ENCODE measurements at regions not wholly inside any gene's neighbourhood (a gene's known extent, or its start where the extent isn't known, plus 50 kb on each side); places are given as distances from the start of the nearest gene placed in this dataset.
"Not testable (repeated sequence)": the region's sequence is repeated elsewhere in the genome, so short reads cannot be mapped to it uniquely, and the experiment has no call there.

DNA sequence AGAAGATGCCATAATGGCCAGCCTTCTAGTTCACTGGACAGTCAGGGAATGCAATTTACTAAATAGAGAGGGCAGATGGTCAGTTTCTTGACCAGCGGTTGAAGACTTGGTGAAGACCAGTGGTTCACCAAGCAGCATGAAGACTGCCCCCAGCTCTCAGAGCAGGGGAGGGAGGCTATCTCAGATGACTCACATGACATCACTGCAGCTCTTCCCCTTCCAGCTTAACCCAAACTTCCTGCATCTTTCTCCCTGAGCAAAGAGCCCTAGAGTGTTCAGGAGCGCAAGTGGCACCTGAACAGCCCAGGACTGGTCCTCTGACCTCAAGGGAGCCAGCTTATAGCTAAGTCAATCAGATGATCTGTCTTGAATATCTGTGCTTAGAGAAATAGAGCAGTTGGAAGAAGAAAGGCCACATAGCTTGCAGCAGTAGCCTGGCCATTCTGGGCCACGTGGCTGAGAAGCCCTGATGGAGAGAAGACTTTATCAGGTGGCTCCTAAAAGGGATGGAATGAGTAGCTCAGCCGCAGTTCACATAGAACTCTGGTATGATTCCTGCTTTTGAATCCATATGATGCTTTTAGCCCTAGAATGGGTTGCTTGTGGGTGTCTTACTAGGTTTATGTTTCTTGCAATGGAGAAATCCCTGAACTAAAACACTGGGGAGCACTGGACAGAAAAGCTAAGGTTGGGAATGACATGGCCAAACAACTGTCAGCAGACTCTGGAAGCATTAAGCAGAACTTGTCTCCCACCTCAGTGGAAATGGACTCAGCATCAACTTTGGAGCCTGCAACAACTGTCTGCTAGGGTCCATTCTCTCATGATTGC is 392.1 kb upstream of the CCL2 start:
- no peak for DNase-seq

DNA sequence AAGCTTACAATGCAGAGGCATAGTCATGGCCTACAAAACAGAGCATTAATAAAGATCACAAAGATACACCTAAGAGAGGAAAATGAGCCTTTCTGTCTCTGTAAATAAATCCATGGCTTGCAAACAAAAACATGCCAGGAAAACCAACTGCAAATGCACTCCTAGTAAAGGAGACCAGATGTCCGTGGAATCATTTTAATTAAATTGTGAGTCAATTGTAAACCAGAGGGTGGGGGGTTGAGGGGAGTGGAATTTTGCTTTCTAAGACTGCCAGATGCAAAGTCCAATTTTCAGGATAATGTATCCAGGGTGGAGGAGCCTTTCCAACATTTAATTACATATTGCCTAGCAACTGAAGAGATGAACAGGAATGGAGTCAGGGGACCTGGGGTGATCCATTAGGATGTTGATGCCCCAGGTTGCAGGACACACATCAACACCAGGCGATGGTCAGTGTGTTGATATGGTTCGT is 390.3 kb upstream of the CCL2 start:
- DNase-seq, result no peak

DNA sequence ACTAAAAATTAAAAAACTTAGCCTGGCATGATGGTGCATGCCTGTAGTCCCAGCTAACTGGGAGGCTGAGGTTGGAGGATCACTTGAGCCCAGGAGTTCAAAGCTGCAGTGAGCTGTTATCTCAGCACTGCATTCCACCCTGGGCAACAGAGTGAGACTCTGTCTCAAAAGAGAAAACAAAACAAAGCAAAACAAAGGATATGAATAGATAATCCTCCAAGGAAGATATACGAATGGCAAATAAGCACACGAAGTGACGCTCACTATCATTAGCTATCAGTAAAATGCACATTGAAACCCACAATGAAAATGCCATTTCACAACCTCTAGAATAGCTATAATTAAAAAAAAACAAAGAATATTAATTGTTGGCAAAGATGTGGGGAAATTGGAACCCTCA is 386.2 kb upstream of the CCL2 start:
- no peak for DNase-seq

DNA sequence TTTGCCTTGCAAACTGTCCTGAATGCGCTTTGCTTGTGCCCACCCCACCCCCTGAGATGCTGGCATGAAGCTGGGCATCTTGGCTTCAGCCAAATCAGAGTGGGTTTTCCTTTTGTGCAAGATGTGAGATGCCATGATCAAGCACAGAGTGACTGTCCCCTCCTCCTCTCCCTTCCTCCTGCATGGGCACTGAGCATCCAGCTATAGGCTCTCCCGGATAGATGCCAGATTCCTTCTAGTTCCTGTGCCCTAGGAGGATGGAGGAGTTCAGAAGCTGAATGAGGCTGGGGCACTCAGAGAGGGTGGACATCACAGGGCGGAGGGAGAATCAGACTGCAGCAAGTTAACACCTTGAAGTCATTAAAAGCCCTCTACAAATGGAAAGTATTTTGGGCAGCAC is 384.1 kb upstream of the CCL2 start:
- DNase-seq, result no peak

DNA sequence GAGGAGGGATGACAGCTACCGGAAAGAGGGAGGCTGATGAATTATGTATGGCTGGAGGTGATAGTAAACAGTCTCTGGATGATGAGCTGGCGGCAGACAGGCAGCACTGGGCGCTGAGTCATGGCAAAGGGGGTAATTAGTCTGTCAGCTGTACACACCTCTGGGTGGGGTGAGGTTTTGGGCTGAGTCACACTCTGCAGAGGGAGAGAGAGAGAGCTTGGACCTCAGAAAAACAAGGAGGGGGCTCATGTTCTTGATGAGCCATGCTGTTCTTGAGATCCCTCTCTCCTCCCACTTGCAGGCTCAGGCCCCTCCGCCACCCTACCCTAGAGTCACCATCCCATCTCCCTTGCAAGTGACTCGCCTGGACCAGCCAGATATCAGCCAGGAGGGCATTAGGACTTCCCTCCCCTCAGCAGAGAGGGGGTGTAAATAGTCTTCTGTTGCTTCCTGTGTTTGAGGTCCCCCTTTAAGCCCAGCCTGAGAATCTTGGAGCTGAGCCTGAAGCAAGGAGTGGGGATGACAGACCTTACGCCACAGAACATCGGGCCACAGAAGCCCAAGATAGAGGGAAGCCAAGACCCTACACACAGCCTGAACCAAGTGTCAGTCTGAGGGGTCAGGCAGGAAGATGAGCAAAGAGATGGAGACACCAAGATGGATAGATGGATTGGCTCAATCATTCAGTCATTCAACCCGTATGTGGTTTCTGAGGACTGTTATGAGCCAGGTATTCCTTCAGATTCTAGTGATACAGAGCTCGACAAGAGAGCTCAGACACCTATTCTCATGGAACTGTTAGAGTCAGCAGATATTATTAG is 383.2 kb upstream of the CCL2 start:
- DNase-seq, result no peak

DNA sequence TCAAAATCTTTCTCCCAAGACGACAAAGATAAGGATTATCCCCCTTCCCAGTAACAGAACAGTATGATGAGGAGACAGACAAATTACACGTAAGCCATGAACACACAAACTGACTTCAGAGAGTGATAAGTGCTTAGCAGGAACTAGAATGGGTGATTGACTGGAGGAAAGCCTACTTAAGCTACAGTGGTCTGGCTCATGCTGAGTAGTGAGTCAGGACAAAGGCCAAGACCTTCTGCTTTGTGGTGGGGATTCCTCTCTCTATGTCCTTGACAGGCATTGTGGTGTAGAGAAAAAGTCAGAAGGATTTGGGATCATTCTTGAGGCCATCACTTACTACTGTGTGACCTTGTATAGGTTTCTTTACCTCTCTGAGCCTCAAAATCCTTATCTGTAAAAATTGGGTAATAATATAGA is 381.9 kb upstream of the CCL2 start:
- no peak for DNase-seq

DNA sequence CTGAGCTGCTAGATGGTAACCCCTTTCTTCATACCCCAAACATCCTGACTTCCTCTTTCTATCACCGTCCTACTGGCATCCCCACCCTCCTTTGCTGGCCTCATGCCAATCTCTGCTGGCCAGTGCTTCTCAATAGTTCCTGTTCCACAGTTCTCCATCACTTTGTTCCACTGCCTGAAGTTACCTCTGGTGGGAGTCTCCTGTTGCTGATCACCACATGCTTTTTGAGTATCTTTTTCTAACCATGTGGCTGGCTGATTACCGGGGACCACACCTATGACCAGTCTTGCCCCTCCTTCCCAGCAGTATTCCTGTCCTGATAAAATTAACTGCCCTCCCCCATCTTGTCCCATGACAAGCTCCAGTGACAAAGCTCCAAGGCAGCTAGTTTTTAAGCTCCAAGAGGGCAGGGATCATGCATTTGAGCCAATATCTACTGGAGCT is 380.4 kb upstream of the CCL2 start:
- DNase-seq, result no peak

DNA sequence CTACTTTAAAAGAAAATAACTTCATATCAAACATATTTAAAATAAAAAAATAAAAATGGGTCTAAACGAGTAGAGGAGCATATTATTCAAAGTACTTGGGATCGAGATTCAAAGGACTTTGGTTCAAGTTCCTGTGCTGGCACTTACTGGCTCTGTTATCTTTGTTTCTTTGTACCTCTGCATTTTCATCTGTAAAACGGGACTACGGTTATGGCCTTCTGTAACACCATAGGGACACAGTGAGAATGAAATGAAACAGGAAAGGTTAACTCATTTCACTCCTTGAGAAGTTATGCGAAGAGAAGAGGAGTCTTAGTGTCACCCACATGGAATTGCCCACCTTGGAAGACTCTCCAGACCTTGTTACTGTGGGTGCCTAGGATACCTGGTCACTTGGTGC is 379.1 kb upstream of the CCL2 start:
- no peak for DNase-seq

DNA sequence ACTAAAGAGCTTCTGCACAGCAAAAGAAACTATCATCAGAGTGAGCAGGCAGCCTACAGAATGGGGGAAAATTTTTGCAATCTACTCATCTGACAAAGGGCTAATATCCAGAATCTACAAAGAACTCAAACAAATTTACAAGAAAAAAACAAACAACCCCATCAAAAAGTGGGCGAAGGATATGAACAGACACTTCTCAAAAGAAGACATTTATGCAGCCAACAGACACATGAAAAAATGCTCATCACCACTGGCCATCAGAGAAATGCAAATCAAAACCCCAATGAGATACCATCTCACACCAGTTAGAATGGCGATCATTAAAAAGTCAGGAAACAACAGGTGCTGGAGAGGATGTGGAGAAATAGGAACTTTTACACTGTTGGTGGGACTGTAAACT is 372.8 kb upstream of the CCL2 start:
- not testable (repeated sequence) for DNase-seq

DNA sequence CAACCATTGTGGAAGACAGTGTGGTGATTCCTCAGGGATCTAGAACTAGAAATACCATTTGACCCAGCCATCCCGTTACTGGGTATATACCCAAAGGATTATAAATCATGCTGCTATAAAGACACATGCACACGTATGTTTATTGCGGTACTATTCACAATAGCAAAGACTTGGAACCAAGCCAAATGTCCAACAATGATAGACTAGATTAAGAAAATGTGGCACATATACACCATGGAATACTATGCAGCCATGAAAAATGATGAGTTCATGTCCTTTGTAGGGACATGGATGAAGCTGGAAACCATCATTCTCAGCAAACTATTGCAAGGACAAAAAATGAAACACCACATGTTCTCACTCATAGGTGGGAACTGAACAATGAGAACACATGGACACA is 372.4 kb upstream of the CCL2 start:
- DNase-seq, result not testable (repeated sequence)

DNA sequence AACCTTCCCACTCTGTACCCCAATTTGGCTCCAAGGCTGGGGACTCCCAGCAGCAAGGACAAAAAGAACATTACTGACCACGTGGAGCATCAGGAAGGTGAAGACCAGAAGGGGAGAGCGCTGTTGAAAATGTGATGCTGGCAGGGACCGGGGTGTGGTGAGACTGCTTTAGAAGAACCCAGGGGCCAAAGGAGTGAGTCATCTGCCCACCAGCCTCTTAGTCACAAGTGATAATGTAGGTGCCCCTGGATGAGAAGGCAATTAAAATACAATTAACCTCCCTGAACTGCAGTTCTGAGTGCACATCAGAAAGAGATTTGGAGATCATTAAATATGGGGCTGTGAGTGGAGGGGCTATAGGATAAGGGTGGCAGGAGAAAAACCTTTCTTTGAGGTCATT is 366.6 kb upstream of the CCL2 start:
- no peak for DNase-seq

DNA sequence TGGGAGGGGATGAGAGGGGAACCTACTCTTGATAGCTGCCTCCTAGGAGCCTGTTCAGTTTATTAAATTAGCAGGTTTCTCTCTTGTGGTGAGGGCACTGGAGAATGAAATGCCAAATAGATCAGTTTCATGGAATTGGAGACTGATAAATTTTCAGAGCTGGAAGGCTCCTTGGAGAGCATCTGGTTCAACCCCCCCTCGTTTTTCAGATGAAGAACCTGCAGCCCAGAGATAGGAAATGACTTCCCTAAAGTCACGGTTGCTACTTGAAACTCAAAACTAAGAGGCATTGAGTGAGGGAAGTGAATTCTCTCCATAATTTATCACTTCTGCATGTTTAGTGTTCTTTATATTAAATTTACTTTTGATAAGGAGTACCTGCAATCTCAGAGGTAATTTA is 366.0 kb upstream of the CCL2 start:
- DNase-seq, result no peak

DNA sequence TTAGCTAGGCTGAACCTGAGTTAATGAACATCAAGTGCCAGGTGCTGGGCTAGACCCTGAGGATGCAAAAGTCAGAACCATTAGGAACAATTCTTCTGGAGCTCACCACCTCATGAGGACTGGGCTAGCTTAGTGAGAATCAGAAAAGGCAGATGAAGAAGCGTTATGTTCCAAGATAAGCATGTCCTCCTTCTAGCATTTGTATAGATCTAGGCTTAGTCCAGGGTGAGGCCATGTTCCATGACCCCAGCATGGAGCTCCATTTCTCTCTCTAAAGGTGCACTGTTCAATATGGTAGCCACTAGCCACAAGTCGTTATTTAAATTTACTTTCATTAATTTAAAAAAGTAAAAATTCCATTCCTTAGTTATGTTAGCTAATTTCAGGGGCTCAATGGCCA is 365.3 kb upstream of the CCL2 start:
- no peak for DNase-seq

DNA sequence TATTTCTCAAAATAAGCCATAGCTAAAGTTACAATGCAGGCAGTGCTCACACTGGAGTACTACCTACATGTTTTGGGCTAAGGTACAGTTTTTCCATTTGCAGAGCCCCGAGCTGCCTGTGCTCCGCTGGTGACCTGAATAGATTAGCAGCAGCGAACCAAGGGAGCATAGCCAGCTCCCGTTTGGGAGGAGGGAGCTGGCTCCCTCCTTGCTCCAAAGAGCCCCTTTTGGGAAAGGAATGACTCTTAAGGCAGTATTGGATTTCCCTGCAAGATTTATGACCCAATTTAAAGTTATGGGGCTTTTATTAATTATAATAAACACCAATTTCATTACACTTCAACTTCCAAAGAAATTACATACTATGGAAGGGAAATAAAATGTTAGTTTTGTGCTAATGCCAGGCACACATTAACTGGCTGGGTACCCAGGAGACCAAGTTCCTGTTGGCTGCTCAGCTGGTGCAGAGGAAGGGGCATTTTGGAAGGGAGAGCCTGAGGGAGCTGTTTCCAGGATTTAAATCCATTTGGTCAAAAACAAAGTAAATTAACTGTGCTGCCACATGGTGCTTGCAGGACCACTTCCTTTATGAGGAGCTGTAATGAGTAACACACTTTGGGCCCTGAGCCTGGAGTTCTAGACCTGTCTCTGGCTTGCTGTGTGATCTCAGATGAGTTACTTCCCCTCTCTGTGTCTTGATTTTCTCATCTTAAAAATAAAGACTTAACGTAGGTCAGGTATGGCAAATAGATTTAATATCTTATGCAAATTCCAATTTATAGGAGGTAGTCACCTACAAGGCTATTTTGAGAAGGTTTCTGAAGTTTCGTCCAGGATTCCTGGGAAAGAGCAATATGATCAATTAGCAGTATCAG is 362.1 kb upstream of the CCL2 start:
- DNase-seq, result no peak

DNA sequence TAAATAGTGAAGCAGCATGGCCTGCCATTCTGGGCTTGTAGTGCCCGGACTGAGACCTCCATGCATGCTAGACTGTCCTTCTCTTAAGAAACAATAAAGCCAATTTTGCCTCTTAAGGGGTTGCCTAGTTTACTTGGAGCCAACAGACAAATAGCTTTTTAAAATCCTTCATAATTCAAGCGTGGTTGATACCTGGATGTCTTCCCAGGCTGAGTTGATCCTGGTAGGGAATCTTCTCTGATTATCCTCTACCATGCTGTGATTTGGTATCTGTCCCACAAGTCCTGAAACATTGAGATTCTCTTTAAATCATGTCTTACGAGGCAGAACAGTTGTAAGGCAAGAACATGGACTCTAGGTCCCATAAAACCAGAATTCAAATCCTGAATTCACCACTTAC is 359.6 kb upstream of the CCL2 start:
- no peak for DNase-seq

DNA sequence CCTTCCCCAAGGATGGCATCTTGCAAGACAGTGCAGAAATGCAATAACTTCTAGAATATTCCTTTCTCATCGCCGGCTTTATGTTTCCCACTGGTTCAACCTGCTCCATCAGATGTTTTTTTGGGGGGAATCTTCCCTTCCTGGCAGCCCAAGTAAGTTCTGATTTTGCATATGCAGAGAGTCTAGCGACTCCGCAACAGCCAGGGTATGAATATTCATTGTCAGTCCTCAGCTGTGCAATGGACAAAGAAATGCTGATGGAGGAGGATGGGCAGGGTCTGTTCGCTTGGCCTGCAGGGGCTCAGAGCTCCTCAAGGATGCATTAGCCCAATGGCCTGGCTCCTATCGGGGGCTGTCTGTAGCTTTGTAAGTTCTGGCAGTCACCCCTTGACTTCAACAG is 358.8 kb upstream of the CCL2 start:
- no peak for DNase-seq

DNA sequence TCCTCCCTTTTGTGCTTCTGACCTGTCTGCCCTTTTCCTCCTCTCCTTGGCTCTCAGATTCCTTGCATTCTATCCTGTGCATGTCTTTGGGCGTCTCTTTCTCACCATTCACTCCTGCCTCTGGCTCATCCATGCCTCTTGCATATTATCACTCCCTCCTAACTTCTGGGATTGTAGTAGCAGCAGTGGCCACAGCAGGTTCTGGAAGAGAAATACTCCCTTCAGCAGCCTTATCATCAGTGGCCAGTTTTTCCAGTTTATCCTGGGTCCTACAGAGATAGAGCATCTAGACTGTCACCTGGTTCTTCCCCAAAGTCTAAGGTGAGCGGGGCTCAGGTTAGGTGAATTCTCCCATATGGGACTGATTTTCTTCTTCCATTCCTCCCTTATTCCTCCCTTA is 354.0 kb upstream of the CCL2 start:
- no peak for DNase-seq

DNA sequence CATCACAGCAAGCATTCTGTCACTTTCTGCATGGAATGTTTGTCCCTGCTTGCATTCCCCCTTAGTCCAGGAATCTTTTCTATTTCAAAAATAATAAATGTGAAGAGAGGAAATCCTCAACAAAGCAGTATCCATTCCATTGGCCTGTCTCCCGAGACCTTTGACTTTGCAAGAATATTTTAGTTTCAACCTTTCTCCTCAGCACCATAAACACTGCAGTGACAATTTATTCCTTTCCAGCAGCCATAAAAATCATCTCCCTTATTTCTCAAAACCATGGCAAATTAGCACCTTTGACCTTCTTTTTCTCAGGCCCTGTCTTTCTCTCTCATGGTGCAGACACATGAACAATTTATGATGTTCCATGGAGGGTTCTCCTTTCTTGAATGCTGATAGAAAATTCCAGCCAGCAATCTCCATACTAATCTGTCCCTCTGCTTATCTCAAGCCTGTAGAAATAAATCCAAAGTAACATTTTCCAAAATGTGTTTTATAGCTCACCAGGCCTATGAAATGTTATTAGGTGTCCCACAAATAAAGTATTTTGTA is 352.1 kb upstream of the CCL2 start:
- no peak for DNase-seq

DNA sequence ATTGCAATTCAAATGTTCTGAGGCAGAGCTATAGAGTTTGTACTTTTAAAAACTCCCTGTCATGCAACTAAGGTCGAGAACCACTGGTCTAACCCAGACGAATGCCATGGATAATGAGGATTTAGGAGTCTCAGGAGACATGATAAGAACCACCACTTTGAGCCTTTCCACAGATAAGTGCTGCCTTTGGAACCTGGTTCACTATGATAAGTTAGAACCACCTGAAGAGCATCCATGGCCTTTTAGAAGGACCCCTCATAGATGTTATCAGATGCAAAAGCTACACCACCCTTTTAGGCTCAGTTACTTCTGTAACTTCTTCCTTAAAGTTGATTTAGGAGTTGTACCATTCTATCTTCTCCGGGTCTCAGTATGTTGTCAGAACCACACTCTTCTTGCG is 350.6 kb upstream of the CCL2 start:
- no peak for DNase-seq

DNA sequence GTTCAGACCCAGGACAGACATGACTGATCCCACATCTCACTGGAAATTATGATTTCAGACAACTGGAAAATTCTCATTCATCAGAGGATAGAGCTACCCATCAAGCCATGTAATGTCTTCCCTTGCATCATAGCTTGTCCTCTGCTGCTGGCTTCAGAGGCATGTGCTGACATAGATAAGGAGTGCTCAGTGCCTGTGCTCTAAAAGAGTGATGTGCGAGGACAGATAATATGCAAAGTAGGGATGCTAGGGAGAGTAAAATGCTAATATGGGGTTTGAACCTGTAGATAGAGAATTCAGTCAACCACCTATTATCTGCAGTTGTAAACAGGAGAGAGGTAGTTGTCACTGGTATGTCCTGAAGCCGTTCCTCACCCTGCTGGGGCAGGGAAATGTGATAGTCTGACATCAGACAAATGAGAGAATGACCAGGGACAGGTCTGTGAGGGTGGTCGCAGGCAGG is 349.7 kb upstream of the CCL2 start:
- DNase-seq, result no peak

DNA sequence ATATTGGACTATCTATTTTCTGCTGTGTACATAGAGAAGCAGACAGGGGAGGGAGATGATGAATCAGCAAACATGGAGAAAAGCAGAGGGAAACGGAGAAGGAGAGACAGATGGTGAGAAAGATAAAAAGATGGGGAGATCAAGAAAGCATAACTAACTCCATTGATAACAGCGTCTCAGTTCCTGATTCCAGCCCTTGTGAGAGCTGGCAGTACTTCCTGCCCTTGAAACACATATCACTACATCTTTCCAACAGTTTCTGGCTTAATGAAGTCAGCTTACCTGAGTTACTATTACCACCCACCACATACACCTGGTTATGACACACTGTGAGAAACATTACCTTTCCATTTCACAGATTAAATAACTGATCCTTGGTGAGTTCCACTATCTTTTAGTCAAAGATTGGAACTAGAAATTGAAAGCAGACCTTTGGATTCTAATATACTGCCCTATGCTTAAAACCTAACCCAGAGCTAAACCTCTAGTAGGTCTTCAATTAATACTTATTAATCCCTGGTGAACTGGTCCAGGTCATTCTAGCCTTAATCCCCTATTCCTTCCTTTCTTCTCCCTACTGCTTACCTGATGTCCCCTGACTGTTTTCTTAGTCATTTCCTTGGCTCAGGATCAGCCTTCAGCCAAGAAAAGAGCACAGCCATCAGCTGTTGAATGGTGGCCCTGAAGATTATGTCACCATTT is 346.6 kb upstream of the CCL2 start:
- DNase-seq, result no peak

DNA sequence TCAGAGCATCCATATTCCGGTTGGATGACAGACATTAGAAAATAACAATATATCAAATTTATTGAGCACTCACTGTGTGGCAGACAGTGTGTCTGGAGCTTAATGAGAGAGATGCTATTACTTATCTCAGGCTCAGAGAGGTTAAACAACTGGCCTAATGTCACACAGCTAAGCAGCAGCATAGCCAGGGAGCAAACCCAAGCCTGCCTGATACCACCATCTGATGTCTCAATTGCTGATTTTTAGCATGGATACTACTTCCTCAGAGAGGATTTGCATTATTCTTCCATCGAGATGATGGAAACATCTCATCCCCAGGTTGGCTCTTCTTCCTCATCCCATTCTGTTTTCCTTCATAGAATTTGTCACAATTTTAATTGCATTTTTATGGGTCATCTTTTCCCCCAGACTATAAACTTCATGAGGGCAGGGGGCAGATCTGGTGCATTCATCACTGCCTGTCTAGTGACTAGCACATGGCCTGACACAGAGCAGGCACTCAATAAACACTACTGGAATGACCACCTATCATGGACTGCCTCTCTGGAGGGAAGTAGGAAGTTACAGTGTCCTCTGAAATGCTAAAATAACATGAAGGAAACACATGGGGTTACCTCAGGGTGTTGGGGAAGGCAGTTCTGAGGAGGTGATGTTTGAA is 344.8 kb upstream of the CCL2 start:
- DNase-seq, result no peak
